RWPE2 (cell line): ENCODE measurements at regions not wholly inside any gene's neighbourhood (a gene's known extent, or its start where the extent isn't known, plus 50 kb on each side); places are given as distances from the start of the nearest gene placed in this dataset.
"Not testable (repeated sequence)": the region's sequence is repeated elsewhere in the genome, so short reads cannot be mapped to it uniquely, and the experiment has no call there.

Experiments used
- ATAC-seq: fragments of 200-7000 bp; cut with Tn5 transposase; 3 replicates; pipeline ENCODE4 v1.9.1; 2021; ENCODE audit warnings: low read depth
- DNase-seq: peaks from one replicate; pipeline ENCODE4 v3.0.0-alpha.2; 2020; ENCODE audit warnings: low spot score
- H3K27ac ChIP-seq: fragments of 450-650 bp; 2 replicates; pipeline ENCODE4 v1.5.1; 2017; ENCODE audit warnings: mild to moderate bottlenecking; ENCODE audit not compliant: poor library complexity, severe bottlenecking
- H3K27me3 ChIP-seq: fragments of 250-450 bp; sonication (Bioruptor Pico); 2 replicates; pipeline ENCODE4 v1.5.1; 2021; ENCODE audit warnings: mild to moderate bottlenecking, moderate library complexity; ENCODE audit not compliant: insufficient read depth, poor library complexity, severe bottlenecking
- H3K36me3 ChIP-seq: fragments of 250-450 bp; sonication (Bioruptor Pico); 2 replicates; pipeline ENCODE4 v1.5.1; 2020; ENCODE audit warnings: low read depth, mild to moderate bottlenecking, moderate library complexity
- H3K4me1 ChIP-seq: fragments of 250-450 bp; sonication (Bioruptor Pico); 2 replicates; pipeline ENCODE4 v1.5.1; 2021; ENCODE audit warnings: mild to moderate bottlenecking, moderate library complexity; ENCODE audit not compliant: insufficient read depth, poor library complexity, severe bottlenecking
- H3K4me3 ChIP-seq: fragments of 250-450 bp; sonication (Bioruptor Pico); 2 replicates; pipeline ENCODE4 v1.5.1; 2021; ENCODE audit warnings: mild to moderate bottlenecking, moderate library complexity; ENCODE audit not compliant: severe bottlenecking
- H3K9me3 ChIP-seq: fragments of 250-450 bp; sonication (Bioruptor Pico); 2 replicates; pipeline ENCODE4 v1.5.1; 2021; ENCODE audit warnings: mild to moderate bottlenecking, moderate library complexity; ENCODE audit not compliant: severe bottlenecking

DNA sequence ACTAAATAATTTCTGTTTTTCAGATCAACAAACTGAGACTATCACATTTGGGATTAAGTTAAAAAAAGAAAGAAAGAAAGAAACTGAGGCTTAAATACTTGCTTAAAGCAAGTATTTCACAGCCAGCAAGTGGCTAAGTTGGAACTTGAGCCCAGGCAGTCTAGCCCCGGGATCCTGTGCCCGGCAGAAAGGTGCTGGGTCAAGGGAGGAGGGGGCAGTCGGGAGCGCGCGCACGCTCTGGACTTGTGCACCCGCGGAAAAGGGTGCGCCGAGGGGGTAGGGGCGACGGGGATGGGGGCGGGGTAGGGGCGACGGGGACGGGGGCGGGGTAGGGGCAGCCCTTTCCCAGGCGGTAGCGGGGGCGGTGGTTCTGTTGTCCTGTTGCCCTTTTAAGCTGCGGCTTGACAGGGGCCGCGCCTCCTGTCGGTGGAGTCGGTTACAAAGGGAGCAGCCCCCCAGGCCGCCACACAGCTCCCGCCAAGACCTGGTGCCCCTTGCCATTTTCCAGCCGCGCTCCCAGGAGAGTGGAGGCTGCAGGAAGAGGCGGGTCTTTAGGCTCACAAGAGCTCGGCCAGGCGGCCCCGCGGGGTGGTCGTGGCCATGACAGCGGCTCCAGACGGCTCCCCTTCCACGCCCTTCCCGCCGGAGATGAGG, 60.6 kb downstream of the GOLGA8T start:
- not testable (repeated sequence) for H3K4me3 ChIP-seq, DNase-seq, H3K27me3 ChIP-seq, H3K9me3 ChIP-seq, H3K4me1 ChIP-seq, H3K27ac ChIP-seq, H3K36me3 ChIP-seq
- peak; percentile 24 for ATAC-seq

DNA sequence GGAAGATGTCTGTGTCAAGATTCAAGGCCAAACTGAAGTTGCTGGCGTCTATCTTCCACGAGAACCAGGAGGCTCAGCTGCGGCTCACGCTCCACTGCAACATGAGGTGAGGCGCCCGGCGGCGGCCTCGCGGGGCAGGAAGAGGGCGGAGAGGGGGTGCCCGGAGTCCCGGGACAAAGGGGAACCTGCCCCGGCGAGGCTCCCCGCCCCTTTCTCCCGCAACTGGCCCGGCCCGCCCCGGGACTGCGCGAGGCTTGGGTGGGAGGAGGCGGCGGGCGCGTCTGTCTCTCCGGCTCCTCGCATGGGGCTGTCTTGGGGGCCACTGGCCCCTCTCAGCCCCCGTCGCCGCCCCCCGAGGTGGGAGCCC, 61.1 kb downstream of the GOLGA8T start:
- DNase-seq (peak; percentile 55), ATAC-seq (peak; percentile 43)
- not testable (repeated sequence) for H3K4me1 ChIP-seq, H3K9me3 ChIP-seq, H3K4me3 ChIP-seq, H3K36me3 ChIP-seq, H3K27me3 ChIP-seq, H3K27ac ChIP-seq

DNA sequence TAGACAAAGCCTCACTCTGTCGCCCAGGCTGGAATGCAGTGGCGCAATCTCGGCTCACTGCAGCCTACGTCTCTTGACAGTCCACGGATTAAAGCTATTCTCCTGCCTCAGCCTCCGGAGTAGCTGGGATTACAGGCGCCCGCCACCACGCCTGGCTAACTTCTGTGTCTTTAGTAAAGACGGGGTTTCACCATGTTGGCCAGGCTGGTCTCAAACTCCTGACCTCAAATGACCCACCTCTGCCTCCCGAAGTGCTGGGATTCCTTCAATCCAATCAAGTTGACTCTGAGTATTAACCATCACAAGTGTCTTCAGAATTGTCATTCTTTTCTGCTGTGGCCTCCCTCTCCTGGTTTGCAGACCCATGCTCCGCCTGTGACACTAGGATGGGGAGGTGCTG, 61.9 kb downstream of the GOLGA8T start:
- not testable (repeated sequence) for H3K27ac ChIP-seq, H3K9me3 ChIP-seq, H3K27me3 ChIP-seq, H3K36me3 ChIP-seq, H3K4me3 ChIP-seq, ATAC-seq, DNase-seq, H3K4me1 ChIP-seq

DNA sequence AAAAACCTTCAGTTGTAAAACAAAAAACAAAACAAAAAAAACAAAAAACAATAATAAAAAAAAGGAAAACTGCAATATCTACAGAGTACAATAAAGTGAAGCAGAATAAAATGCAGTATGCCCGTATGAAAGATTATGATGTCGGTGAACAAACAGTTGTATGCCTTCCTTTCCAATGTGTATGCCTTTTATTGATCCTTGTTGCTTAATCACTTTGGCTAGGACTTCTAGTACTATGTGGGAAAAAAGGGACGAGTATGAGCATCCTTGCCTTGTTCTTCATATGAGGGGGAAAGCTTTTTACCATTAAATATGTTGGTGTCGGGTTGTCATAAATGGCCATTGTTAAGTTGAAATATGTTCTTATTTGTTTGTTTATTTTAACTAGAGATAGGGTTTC, 66.7 kb downstream of the GOLGA8T start:
- not testable (repeated sequence) for H3K9me3 ChIP-seq, DNase-seq, ATAC-seq, H3K4me1 ChIP-seq, H3K27me3 ChIP-seq, H3K36me3 ChIP-seq, H3K4me3 ChIP-seq, H3K27ac ChIP-seq

DNA sequence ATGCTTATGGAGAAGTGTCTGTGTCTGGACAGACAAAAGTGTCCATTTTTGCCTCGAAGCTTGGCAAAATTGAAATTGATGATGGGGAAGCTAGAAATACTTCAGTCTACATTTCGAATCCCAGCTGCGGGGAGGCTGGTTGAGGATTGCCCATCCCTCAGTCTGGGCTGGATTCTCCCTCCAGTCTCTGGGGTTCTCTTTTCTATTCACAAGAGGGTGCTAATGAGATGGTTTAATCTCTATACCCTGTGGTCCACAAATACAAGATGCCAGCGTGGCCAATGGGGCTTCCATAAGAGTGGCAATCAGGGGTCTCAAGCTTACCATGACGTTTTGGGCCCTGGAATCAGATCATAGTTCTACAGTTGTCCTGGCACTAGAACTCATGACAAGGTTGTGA, 78.9 kb downstream of the GOLGA8T start:
- not testable (repeated sequence) for H3K9me3 ChIP-seq, H3K27me3 ChIP-seq, H3K27ac ChIP-seq, ATAC-seq, H3K36me3 ChIP-seq, H3K4me1 ChIP-seq, DNase-seq, H3K4me3 ChIP-seq

DNA sequence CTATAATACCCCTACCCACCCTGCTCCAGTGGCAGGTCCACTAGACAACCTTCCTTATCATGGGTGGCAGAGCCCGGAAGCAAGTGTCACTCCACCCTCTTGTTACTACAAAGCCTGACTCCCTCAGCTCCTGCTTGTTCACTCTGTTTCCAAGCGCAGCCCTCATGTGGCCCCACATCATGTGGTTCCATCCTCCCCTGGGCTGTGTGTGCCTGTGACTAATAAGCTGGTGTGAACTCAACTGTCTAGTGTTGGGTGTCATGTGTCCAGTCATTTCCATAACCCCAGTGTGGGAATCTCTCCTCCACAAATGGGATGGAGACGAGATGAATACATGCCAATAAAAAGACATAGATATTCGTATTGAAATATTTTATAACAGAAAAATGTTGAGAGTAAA, 87.0 kb downstream of the GOLGA8T start:
- ATAC-seq: 0 out of 3 replicates have a peak, but pooled peaks have one; percentile 17
- H3K36me3 ChIP-seq, DNase-seq, H3K27me3 ChIP-seq, H3K27ac ChIP-seq, H3K4me1 ChIP-seq, H3K4me3 ChIP-seq, H3K9me3 ChIP-seq: not testable (repeated sequence)

DNA sequence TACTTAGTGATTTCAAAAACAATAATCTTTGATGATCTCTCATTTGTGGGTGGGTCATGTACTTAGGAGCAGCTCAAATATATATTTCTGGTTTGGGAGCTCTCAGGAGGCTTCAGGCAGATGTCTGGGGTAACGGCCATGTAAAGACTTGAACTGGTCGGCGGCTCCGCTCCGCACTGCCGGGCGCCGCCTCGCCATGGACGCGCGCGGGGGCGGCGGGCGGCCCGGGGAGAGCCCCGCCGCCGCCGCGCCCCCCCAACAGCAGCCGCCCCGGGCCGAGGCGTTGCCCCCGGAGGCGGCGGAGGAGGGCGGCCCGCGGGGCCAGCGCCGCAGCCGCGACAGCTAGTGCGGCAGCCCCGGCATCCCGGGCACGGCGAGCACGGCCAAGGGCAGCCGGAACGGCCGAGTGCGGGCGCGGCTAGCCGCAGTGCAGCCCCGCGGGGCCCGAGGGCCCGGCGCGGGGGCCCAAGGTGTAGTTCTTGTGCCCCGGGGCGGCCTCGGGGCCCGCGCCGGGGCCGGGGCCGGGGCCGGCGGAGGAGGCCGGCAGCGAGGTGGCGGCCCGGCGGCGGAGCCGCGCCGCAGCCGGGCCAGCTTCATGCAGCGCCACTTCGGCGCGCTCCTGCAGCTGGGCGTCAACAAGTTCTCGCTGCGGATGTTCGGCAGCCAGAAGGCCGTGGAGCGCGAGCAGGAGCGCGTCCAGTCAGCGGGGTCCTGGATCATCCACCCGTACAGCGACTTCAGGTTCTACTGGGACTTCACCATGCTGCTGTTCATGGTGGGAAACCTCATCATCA, 88.1 kb downstream of the GOLGA8T start:
- ATAC-seq: not testable (repeated sequence)

DNA sequence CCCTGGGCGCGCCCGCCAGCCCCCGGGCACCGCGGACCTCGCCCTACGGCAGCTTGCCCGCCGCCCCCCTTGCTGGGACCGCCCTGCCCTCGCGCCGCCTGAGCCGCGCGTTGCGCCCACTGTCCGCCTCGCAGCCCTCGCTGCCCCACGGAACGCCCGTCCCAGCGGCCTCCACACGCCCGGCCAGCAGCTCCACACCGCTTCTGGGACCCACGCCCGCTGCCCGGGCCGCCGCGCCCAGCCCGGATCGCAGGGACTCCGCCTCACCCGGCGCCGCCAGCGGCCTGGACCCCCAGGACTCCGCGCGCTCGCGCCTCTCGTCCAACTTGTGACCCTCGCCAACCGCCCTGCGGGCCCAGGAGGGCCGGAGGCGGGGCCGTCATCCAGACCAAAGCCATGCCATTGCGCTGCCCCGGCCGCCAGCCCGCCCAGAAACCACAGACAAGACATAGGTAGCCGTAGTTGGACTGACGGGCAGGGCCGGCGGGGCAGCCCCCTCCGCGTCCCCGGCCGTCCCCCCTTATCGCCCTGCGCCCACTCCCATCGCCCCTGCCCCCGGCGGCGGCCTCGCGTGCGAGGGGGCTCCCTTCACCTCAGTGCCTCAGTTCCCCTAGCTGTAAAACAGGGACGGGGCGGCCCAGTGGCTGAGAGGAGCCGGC, 90.5 kb downstream of the GOLGA8T start:
- ATAC-seq, H3K4me3 ChIP-seq, H3K4me1 ChIP-seq, H3K27ac ChIP-seq, H3K9me3 ChIP-seq, H3K36me3 ChIP-seq, H3K27me3 ChIP-seq: not testable (repeated sequence)
- DNase-seq: peak; percentile 34

More for the DNA sequence above, 88.1 kb downstream of the GOLGA8T start:
- not testable (repeated sequence) for H3K4me3 ChIP-seq, H3K4me1 ChIP-seq, H3K36me3 ChIP-seq, H3K9me3 ChIP-seq, DNase-seq, H3K27ac ChIP-seq, H3K27me3 ChIP-seq

DNA sequence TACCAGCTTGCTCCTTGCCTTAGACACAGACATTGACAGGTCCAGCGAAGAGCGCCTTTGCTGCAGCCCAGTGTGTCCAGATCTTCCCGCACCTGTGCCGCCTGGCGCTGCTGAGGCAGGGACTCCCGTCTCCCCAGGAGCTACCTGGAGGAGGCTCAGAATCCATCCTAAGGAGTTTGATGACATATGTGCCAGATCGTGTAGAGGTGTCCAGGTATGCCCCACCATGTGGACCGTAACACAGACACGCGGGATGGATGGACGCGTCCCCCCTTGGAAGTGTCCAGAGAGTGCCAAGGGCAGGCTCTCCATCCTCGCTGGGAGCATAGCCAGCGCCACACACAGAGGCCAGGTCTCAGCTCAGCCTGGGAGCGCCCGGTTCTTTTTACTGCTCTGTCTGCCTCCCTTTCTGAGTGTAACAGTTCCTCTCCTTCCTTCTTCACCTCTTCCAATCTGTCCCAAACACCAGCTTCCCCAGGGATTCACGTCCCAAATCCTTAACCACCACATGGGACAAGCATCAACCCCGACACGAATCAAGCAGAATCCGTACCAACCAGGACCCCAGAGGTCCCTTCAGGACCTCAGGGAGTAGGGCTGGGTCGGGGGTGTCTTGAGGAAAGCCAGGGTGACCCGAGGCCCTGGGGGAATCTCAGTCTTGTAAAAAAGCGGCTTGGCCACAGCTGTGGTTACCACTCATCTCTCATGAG, 126.7 kb downstream of the GOLGA8T start:
- H3K36me3 ChIP-seq, H3K9me3 ChIP-seq, H3K27ac ChIP-seq, H3K27me3 ChIP-seq, H3K4me1 ChIP-seq, H3K4me3 ChIP-seq: not testable (repeated sequence)
- ATAC-seq: peak; percentile 20
- peak; percentile 38 for DNase-seq

DNA sequence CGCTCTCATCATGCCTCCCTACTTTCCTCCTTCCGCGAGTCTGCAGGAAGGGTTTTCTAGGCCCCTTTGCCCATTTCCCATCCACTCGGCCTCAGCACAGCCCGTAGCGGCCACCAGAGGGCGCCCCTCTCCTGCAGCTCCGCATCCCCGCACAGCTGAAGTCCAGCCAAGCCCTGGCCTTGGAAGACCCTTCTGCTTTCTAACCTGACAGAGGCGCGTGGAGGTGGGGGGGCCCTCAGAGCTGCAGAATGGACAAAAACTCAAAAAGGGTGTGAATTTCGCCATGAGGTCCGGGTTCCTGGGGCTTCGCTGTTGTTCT, 127.2 kb downstream of the GOLGA8T start:
- not testable (repeated sequence) for DNase-seq, H3K27me3 ChIP-seq, H3K9me3 ChIP-seq, H3K36me3 ChIP-seq, H3K4me1 ChIP-seq, H3K27ac ChIP-seq, H3K4me3 ChIP-seq
- ATAC-seq: peak; percentile 89

DNA sequence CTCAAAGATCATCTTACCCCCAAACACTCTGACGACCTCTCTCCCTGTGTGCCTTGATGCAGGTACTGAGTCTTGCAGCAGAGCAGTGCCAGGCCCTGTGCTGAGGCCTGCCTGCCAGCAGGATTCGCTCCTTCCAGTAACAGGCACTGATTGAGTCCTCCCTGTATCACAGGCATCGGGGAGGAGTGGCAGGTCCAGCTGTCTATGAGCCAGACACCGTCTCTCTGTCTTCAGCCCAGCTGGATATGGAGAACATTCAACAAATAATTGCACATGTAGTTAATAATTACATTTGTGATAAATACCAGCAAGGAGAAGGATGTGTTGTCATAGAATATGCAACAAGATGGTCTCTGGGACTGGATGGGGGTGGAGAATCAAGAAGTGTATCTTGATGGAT, 129.1 kb downstream of the GOLGA8T start:
- not testable (repeated sequence) for H3K4me1 ChIP-seq, H3K36me3 ChIP-seq, ATAC-seq, H3K9me3 ChIP-seq, H3K27me3 ChIP-seq, H3K4me3 ChIP-seq, H3K27ac ChIP-seq
- DNase-seq: peak; percentile 18
